PC-3 (cell line): ENCODE measurements at regions not wholly inside any gene's neighbourhood (a gene's known extent, or its start where the extent isn't known, plus 50 kb on each side); places are given as distances from the start of the nearest gene placed in this dataset.

ENCODE experiments used
- EZH2 ChIP-seq: fragments of 300-600 bp; sonication (generic); IDR thresholded peaks from one replicate; pipeline ENCODE4 v1.6.1; 2017; ENCODE audit warnings: antibody characterized with exemption, mild to moderate bottlenecking, low read length; ENCODE audit not compliant: unreplicated experiment
- EZH2phosphoT487 ChIP-seq: fragments of 300-600 bp; sonication (generic); IDR thresholded peaks from 2 replicates; pipeline ENCODE4 v1.6.1; 2018; ENCODE audit warnings: mild to moderate bottlenecking, antibody characterized with exemption, low read length, borderline replicate concordance
- TF ChIP-seq, protein P1 (sequence below): fragments of 300-600 bp; sonication (generic); conservative IDR thresholded peaks from 2 replicates; pipeline ENCODE4 v1.5.1; 2017; ENCODE audit warnings: antibody characterized with exemption, low read depth, mild to moderate bottlenecking, low read length

DNA sequence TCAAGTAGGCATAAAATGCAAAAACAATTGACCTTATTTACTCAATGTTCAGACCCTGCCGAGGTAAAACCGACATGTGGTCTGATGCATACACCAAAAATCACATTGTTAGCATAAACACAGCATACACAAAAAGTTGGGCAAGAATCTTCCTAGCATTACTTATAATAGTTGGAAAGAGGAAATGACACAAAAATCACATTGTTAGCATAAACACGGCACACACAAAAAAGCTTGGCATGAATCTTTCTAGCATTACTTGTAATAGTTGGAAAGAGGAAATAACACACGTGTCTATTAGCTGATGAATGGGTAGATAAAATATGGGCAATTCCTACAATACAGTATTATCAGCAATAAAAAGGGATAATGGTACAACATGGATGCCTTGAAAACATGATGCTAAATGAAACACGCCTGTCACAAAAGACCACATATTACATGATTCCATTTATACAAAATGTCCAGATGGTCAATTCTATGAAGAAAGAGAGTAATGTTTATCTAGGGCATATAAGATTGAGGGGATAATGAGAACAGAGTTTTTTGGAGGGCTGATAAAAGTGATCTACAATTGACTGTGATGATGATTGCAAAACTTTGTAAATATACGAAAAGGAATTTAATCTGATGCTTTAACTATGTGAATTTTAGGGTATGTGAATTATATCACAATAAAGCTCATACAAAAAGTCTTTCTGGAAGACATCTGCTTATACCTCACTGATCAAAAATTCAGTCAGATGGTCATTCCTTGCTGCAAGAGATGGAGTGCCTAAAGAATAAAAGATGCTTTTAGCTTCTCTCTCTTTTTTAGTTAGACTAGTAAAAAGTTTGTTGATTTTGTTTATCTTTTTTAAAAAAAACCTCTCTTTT, 1019.5 kb upstream of the CITED2 start:
- TF ChIP-seq EZH2phosphoT487 (no peak), EZH2 (no peak)
- TF ChIP-seq, protein P1, sequence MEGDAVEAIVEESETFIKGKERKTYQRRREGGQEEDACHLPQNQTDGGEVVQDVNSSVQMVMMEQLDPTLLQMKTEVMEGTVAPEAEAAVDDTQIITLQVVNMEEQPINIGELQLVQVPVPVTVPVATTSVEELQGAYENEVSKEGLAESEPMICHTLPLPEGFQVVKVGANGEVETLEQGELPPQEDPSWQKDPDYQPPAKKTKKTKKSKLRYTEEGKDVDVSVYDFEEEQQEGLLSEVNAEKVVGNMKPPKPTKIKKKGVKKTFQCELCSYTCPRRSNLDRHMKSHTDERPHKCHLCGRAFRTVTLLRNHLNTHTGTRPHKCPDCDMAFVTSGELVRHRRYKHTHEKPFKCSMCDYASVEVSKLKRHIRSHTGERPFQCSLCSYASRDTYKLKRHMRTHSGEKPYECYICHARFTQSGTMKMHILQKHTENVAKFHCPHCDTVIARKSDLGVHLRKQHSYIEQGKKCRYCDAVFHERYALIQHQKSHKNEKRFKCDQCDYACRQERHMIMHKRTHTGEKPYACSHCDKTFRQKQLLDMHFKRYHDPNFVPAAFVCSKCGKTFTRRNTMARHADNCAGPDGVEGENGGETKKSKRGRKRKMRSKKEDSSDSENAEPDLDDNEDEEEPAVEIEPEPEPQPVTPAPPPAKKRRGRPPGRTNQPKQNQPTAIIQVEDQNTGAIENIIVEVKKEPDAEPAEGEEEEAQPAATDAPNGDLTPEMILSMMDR, result no peak
